ENCODE measurements at regions not wholly inside any gene's neighbourhood (a gene's known extent, or its start where the extent isn't known, plus 50 kb on each side); places are given as distances from the start of the nearest gene placed in this dataset.

GRCh38 chr2:240289701-240290431, 145.6 kb upstream of the GPC1 start:
- Histone ChIP-seq H3K27me3 (no peaks in the 10 kb centered on the region), H3K4me1 (no peaks in the 10 kb centered on the region), H3K27ac (no peak overlapping the region), H3K4me3 (no peak overlapping the region), H3K9me3 (no peaks in the 10 kb centered on the region), H3K36me3 (no peaks in the 10 kb centered on the region), H3K9ac (ENCODE audit: low read depth in 2 of 2, low read length in 2 of 2) (no peak overlapping the region)
- no peak for TF ChIP-seq CTCF (IDR thresholded peaks at IDR 0.05)
- DNase-seq = no peak
- intact Hi-C loops (cut with DNase I) = no loop called here

GRCh38 chr2:240290432-240291336, 144.8 kb upstream of the GPC1 start:
- H3K27ac ChIP-seq = no peak overlapping the region
- H3K4me3 ChIP-seq = no peak overlapping the region
- TF ChIP-seq CTCF (IDR thresholded peaks at IDR 0.05) = no peak
- intact Hi-C loops (cut with DNase I) = no loop called here
- no peaks in the 10 kb centered on the region for H3K36me3 ChIP-seq
- no peaks in the 10 kb centered on the region for H3K27me3 ChIP-seq
- H3K9me3 ChIP-seq = no peaks in the 10 kb centered on the region
- H3K9ac ChIP-seq (ENCODE audit: low read depth in 2 of 2, low read length in 2 of 2) = no peak overlapping the region
- no peak for DNase-seq
- no peaks in the 10 kb centered on the region for H3K4me1 ChIP-seq

- H3K36me3 ChIP-seq = no peaks in the 10 kb centered on the region
- H3K27ac ChIP-seq = no peak overlapping the region
- H3K27me3 ChIP-seq = no peaks in the 10 kb centered on the region
- no peaks in the 10 kb centered on the region for H3K9me3 ChIP-seq
- no peak for TF ChIP-seq CTCF (IDR thresholded peaks at IDR 0.05)
- no peaks in the 10 kb centered on the region for H3K4me1 ChIP-seq
- no peak overlapping the region for H3K4me3 ChIP-seq
- intact Hi-C loops (cut with DNase I) = no loop called here
- DNase-seq = no peak
- H3K9ac ChIP-seq (ENCODE audit: low read depth in 2 of 2, low read length in 2 of 2) = no peak overlapping the region
Measured at GRCh38 chr2:240291337-240292034, 144.0 kb upstream of the GPC1 start.

- H3K9ac ChIP-seq (ENCODE audit: low read depth in 2 of 2, low read length in 2 of 2) = no peak overlapping the region
- H3K36me3 ChIP-seq = no peaks in the 10 kb centered on the region
- no peak for DNase-seq
Measured at GRCh38 chr2:240292035-240292574, 143.4 kb upstream of the GPC1 start.

More at GRCh38 chr2:240292035-240292574, 143.4 kb upstream of the GPC1 start:
- H3K4me3 ChIP-seq = no peak overlapping the region
- no peaks in the 10 kb centered on the region for H3K4me1 ChIP-seq
- no peak overlapping the region for H3K27ac ChIP-seq
- H3K27me3 ChIP-seq = no peaks in the 10 kb centered on the region
- no peaks in the 10 kb centered on the region for H3K9me3 ChIP-seq
- TF ChIP-seq CTCF (IDR thresholded peaks at IDR 0.05) = no peak
- intact Hi-C loops (cut with DNase I) = no loop called here

Measured in colonic mucosa (tissue), 4 donors.